Activated CD8-positive, alpha-beta memory T cell treated with anti-CD3 and anti-CD28 coated beads for 36 hours (primary cell): ENCODE measurements at regions not wholly inside any gene's neighbourhood (a gene's known extent, or its start where the extent isn't known, plus 50 kb on each side); places are given as distances from the start of the nearest gene placed in this dataset.

Experiments
- CTCF ChIA-PET: fragments of 350-600 bp; sonication (Branson Sonifier 250); formaldehyde crosslinking; loops from one replicate; lab custom pipeline; 2021; ENCODE audit warnings: antibody characterized with exemption; lab: Charles Lee
- POLR2A ChIA-PET: fragments of 350-600 bp; sonication (Branson Sonifier 250); formaldehyde crosslinking; loops from one replicate; lab custom pipeline; 2021; ENCODE audit warnings: antibody characterized with exemption; lab: Charles Lee

DNA sequence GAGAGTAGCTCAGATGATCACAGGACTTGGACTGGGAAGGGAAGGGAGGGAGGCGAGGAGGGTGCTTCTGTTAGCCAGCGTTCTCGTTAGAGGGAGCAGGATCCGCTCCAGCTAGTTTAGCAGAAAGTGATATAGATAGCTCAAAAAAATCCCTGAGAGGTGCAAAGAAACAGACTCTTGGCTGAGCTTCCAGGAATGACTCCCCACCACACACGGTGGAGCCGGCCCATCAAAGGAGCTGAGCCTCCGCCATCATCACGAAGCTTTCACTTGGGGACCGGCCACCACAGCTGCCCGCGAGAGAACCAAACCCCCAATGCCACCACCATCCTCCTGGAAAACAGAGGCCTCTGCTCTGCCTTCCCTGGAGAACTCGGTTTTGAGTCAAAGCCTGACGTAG is 124.6 kb upstream of the BCL2L14 start:
- CTCF ChIA-PET, result no interaction called here
- POLR2A ChIA-PET, result no interaction called here

DNA sequence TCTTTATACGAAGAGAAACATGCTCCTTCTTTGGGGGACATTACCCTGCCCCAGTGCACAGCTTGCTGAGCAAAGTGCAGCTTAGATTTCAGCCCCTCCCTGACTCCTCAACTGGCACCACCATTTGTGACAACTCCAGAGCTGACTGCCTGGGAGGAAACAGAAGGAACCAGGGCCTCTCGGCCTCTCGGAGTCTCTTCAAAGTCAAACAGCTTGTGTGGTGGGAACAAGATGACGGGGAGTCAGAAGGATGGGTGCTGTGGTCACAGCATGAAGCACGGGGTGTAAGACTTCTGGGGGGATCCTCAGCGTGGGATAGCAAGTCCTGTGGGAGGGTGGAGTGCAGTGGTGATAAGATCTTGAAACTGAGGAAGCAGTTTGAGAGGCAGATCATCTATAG is 123.5 kb upstream of the BCL2L14 start:
- POLR2A ChIA-PET, result no interaction called here
- CTCF ChIA-PET, result no interaction called here

DNA sequence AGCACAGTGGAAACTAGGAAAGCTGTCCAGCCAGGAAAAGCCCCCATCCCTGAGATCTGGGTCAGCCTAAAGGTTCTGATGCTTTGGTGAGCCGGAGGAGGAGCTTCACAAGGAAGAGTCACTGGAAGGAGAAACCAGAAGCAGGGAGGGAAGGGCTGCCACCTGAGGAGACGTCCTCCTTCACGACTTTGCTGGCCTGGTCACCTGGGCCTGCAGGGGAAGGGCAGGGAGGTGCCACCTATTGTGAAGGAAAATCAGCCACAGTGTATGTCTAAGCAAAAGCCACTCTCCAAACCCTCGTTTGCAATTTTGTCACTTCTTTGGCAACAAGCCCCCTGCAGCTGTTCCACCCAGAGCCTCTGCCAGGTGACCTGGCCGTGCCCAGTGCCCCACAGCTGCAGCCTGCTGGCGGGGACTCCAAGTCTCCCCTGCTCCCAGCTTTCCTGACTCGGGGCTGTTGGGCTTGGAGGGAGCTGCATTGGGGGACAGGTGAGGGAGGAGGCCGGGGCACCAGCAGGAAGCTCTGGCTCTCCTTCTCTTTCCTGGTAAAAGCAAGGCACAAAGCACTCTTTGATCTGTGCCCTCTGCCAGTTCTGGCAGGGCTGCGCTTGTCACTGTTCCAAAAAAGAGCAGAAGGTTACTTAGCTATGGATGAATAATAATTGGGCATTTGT is 120.9 kb upstream of the BCL2L14 start:
- POLR2A ChIA-PET, result no interaction called here
- CTCF ChIA-PET, result no interaction called here

DNA sequence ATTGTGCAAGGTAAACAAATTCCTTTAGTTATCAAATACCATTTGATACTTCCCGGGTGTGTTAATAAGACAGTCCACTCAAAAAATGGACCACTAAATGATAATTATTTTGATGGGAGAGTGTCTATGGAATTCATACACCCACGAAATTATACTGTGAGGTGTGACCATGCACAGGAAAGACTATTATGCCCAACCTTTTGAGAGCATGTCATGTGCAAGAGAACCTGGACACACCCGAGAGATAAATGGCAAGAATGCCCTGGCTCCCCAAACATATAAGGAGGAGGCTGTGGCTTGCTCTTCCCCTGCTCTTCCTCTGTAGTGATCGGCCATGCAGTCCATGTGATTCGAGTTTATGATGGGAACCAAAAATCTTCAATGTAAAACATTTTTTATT is 119.5 kb upstream of the BCL2L14 start:
- CTCF ChIA-PET, result no interaction called here
- POLR2A ChIA-PET, result no interaction called here

DNA sequence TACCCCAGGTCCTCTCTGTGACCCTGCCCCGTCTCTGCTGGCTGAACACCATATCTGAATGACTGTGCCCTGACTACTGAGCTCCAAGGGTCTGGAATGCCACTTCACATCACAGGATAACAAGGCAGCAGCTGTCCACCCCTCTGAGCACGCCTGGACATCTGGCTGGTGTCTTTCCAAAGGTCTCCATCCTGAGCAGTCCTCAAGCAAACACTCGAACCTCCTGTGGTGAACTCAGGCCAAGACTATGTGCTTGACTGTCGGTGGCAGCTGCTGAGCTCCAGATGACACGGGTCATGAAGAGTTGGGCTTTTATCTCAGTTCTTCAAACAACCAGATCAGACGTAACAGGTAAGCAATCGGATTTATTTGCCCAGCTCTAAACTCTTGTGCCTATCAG is 117.2 kb upstream of the BCL2L14 start:
- ChIA-PET POLR2A (no interaction called here), CTCF (no interaction called here)

DNA sequence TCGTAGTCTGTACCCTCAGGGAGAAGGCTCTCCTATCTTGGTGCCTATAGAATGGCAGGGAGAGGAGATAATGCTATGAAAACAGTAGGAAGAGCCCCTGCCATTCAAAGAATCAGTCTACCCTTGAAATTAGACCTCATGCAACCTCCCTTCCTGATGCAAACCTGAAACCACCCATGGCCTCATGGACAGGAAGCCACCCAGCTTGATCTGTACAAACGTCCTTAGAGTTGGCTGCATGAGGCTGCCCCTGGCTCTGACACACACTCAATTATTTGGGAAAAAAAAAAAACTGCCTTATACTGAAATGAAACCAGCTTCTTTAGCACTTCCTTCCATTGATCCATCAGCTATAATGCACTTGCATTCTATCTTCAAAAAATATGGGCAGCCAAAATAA is 116.6 kb upstream of the BCL2L14 start:
- POLR2A ChIA-PET, result no interaction called here
- CTCF ChIA-PET, result no interaction called here

DNA sequence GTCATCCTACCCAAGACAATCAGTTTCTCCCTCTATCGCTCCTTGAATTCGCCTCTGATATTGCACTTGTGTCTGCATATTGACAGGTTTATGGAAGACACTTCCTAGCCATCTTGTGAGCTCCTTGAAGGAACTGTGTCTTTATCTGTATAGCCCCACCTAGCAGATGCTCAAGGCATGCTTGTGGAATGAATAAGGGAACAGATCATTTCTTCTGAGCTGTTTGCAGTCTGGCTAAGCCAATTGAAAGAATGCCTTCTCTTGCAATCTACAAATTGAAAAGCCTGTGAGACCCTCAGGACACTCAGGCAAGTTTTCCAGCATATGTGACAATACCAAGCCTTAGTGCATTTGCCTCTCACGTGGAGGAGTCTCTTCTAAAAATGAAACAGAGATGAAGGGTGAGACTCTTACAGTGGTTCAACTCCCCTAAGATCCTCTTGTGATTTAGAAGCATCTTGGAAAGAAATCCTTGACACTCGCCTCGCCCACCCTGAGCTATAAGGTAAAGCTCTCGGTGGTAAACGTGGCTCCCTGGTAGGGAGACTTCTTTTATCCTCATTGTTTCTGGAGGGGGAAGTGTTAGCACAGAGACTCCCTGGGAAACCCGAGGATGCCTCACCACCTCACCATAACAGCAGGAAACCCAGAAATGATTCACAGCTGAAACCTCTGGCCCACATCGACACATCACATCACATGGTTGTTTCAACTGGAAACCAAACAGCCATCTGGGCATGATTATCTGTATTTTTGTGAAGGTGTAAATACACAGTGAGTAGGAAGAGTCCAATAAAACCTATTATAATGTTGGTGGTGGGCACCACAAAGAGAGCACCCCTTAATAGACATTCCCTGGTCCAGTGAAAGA is 112.3 kb upstream of the BCL2L14 start:
- ChIA-PET POLR2A (no interaction called here), CTCF (interaction anchor here (1.1 to 1.3 kb wide), 2 partner anchors 72 to 75 kb away, joined by 3 read pairs; no protein-coding TSS in a partner anchor)

DNA sequence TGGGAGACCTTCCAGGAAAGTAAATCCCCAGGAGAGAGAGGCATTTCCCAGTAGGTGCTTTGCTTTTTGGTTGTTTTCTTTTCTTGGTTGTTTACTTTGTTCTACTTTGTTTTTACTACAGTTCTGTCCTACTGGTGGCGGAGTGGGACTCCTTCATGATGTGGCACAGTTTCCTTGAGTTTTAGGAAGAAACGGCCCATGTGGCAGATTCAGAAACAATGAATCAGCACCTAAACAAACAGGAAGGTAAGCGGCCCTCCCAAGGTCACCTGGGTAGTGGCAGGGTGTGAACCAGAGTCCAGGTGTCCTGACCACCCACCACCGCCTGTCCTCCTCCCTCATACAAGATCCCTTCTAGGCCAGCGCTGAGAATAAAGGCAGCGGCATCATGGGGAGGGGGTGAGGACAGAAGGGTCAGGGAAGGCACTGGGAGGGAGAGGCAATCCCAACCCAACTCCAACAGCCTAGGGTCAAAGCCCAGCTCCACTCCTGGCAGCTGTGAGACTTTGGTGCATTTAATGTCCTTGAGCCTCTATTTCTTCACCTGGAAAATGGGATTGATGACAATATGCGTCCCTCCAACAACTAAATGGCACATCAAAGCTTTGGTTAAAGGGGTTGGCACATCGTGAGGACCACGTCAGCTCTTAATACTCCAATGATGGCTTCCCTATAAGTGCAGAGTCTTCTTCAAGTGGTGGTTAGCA is 111.5 kb upstream of the BCL2L14 start:
- POLR2A ChIA-PET, result interaction anchor here (0.7 kb wide), 1 partner anchor 40 kb away, joined by 3 read pairs; no protein-coding TSS in a partner anchor
- CTCF ChIA-PET, result interaction anchor here (1.3 kb wide), 1 partner anchor 74 kb away, joined by 3 read pairs; no protein-coding TSS in a partner anchor

DNA sequence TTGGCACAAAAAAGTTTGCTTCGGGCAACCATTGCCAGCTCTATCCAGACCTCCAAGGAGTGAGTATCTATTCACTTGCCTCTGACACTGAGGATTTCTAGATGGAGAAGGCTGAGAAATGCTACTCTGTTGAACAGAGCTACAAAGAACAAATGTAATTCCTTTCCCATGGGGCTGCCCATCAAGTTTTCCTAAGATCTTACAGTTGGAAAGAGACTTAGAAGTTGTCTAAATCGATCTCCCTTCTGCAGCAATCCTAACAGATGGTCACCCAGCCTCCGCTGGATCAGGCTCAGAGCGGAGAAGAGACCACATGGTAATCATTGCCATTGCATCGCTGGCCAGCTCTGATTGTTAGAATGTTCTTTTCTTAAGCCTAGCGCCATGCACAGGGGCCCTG is 110.1 kb upstream of the BCL2L14 start:
- POLR2A ChIA-PET, result no interaction called here
- CTCF ChIA-PET, result interaction anchor here (1.3 to 1.5 kb wide), 2 partner anchors 18 to 72 kb away, joined by 4 read pairs; no protein-coding TSS in a partner anchor

DNA sequence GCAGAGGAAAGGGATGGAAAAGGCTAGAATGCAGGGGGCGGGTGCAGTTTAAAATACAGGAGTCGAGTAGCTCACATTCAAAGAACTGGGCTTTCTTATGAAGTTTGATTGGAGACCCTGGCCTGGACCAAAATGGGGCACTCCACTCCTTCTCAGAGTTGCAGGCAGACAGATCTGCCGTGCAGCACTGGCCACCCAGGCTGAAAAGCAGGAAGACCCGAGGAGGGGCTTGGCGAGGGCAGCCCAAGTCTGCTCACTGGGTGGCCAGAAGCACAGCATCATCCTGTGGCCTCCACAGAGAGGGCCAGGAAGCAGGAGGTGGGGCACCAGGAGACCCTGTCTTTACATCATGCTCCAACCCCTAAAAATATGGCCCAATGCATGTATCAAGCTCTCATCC is 109.1 kb upstream of the BCL2L14 start:
- CTCF ChIA-PET, result interaction anchor here (1.3 to 1.5 kb wide), 2 partner anchors 17 to 71 kb away, joined by 4 read pairs; no protein-coding TSS in a partner anchor
- POLR2A ChIA-PET, result no interaction called here

DNA sequence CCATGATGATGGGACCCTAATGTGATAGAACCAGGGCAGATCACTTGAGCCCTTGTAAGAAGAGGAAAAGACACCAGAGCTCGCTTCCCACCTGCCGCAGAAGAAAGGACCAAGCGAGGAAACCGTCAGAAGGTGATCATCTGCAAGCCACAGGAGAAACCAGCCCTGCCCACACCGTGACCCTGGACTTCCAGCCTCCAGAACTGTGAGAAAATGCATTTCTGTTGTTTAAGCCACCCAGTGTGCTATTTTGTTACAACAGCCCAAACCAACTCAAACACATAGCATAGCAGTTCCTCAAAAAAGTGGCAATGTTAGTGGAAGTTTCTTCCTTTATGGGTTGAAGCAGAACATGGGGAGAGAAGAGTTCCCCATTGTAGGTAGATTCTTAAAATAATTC is 107.9 kb upstream of the BCL2L14 start:
- CTCF ChIA-PET, result no interaction called here
- POLR2A ChIA-PET, result no interaction called here

DNA sequence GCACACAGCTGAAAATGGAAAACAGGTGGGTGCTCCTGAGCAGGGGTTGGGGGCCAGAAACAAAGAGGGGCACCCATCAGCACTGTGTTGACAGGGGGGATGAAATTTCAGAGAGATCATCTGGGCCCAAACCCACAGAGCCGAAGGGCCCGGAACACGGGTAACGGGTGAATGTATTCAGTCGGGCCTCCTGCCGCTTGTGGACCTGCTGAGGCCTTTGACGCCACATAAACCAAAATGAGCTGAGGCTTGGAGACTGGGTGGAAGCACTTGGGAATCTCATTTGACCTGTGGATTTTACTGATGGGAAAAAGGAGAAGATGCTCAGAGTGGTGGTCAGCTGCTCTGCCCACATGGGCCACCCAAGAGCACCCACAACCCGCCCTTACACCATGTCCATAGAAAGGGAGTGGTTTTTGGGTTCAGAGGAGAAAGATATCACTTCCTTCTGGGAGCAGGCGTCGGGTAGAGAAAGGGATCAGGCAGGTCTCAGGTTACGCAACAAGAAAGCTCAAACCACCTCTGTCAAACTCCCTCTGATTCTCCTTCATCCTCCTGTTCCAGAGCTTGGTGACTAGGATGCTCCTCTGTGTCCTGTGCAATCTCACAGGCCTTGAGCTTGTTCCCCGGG is 106.8 kb upstream of the BCL2L14 start:
- ChIA-PET CTCF (interaction anchor here (1.1 kb wide), 1 partner anchor 384 kb away, joined by 3 read pairs; no protein-coding TSS in a partner anchor), POLR2A (interaction anchor here (0.7 kb wide), 1 partner anchor 208 kb away, joined by 17 read pairs; no protein-coding TSS in a partner anchor)

DNA sequence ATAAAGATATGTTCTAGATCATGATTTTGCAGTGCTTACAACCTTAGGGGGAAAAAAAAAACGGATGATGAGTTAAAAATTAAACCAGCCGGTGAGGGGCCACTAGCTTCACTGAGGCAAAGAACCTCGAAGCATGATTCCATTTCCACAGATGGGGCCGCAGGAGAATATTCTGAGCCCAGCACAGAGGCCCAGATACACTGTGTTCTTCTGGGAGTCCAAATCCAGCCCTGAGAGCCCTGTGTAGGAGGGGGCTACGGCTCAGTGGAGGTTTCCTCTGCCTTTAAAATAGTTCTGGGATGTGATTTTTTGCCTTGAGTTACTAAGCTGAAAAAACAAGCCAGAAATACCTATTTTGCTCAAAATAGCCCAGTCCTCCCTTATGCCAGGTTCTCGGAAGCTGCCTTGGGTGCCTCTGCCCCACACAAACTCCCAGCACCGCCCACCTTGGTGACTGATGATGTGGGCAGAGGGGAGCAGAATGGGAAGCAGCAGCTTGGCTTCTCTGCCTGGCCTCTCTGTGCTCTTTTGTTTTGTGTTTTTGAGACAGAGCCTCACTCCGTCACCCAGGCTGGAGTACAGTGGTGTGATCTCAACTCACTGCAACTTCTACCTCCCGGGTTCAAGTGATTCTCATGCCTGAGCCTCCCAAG is 105.4 kb upstream of the BCL2L14 start:
- POLR2A ChIA-PET, result no interaction called here
- CTCF ChIA-PET, result no interaction called here

DNA sequence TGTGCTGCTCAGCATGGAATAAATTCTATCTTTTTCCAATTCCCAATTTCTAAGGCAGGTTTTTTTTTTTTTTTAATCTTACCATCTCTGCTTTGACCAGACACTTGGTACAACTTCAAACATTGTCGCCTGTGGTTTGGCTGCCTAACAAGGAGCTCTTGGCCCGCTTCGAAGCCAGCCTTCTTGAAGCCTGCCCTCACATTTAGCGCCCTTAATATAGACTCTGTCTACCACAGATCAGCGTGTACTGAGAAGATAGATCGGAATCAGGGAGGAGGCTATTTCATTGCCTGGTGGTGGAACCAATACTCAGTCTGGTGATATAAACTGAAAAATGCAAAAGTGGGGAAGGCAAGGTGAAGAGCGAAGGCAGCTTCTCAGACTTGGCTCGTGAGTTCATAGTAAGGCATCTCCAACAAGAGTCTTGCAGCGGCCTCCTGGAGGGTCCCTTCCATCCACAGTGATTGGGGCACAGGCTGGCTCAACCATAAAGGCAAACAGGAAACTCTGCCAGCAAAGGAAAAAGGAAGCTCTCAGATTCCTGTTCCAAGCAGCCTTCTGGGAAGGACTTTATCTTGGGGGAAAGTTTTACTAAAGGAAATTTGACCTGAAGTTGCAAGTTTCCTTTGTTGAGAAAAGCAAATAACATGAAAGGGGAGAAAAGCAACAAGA is 103.2 kb upstream of the BCL2L14 start:
- POLR2A ChIA-PET, result interaction anchor here (0.6 to 0.7 kb wide), 2 partner anchors 8 to 201 kb away, joined by 3 to 7 read pairs; no protein-coding TSS in a partner anchor
- CTCF ChIA-PET, result no interaction called here

DNA sequence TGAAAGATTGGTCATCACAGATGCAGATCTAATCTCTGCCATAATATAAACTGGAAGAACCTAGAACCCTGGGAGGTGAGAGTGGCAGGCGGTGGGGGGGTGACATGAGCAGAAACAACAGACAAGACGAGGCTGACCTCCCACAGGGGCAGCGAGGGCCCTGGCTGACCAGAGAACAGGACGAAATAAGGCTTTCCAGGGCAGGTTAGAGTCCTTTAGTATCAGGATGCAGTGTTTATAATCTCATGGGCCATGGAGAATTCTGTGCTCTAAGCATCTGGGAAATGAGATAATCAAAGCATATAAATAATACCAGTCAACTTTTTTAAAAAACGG is 102.7 kb upstream of the BCL2L14 start:
- CTCF ChIA-PET, result no interaction called here
- POLR2A ChIA-PET, result no interaction called here

DNA sequence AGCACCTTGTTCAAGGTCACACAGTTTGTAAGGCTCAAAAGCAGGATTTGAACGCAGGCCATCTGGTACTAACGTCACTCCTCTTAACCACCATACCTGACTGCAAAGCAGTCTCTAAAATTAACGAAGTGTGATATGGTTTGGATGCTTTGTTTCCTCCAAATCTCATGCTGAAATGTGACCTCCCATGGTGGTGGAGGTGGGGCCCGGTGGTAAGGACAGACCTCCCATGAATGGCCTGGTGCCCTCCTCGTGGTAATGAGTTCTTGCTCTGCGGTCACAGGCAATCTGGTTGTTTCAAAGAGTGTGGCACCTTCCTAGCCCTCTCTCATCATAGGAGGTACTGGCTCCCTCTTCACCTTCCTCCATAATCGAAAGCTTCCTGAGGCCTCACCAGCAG is 102.2 kb upstream of the BCL2L14 start:
- CTCF ChIA-PET, result no interaction called here
- POLR2A ChIA-PET, result no interaction called here

DNA sequence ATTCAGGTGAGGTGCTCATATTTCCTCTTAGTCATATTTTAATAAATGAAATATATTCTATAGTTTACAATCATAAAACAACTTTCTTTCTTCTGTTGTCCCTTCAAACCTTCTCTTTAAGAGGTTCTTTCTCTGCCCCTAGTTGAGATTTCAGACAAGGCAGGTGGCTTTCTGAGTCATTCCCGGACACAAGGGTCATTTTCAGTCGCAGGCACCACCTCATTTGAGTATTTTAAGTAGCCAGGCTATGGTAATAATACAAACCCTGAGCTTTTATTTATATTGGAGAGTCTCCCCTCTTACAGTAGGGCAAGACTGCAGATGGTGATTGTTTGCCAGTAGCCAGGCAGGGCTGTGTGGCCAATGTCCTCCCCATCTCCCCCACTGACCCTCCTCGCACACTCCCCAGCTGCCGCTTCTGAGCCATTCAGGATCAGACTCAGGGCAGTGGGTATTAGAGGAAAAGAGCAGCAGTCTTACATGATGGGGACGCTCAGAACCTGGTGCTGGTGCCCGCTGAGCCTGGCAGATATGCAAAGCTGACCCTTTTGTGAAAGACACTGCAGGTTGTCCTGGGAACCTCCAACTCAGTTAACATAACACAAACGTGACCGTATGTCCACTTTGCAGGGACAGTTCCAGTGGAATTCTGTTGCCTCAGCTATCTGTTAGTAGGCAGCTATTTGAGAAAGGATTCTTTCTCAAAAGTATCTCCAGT is 101.1 kb upstream of the BCL2L14 start:
- POLR2A ChIA-PET, result no interaction called here

DNA sequence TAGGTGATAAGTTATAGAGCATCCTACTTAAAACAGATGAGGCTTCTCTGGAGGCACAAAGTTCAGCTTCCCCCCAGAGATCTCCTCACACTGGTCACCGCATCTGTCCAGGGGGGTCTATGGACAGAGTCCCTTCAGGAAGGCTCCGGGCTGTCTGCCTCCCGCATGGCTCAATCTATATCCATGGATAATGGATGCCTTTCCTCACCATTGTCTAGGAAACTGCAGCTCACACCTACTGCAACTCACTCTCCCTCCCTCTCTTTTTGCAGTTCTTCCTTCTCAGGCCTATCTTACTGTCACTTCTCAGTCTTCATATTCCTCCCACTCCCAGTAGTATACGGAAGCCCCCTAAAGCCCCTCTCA is 100.6 kb upstream of the BCL2L14 start:
- POLR2A ChIA-PET, result no interaction called here
- CTCF ChIA-PET, result interaction anchor here (0.6 kb wide), 2 partner anchors 13 to 645 kb away, joined by 4 to 5 read pairs; no protein-coding TSS in a partner anchor

More for the DNA sequence above, 101.1 kb upstream of the BCL2L14 start:
- CTCF ChIA-PET, result interaction anchor here (0.6 kb wide), 1 partner anchor 13 kb away, joined by 4 read pairs; no protein-coding TSS in a partner anchor
